GM13976 (cell line): ENCODE measurements at regions not wholly inside any gene's neighbourhood (a gene's known extent, or its start where the extent isn't known, plus 50 kb on each side); places are given as distances from the start of the nearest gene placed in this dataset.

ENCODE experiments used
- DNase-seq: peaks from one replicate; pipeline ENCODE4 v3.0.0; 2012; ENCODE audit warnings: low spot score
- in situ Hi-C: fragments of 300-500 bp; cut with MboI; formaldehyde crosslinking; loops from one replicate; pipeline ENCODE4 v1.12.0; 2022; ENCODE audit warnings: low sequenced_read_pairs, mixed read lengths, inconsistent platforms; ENCODE audit not compliant: unreplicated experiment
- TF ChIP-seq, protein P1 (sequence below): IDR thresholded peaks from 2 replicates; pipeline ENCODE4 v1.5.1; 2012; ENCODE audit warnings: borderline replicate concordance, mild to moderate bottlenecking; ENCODE audit not compliant: insufficient read depth; ENCODE audit errors: extremely low read depth, missing control alignments, control extremely low read depth

DNA sequence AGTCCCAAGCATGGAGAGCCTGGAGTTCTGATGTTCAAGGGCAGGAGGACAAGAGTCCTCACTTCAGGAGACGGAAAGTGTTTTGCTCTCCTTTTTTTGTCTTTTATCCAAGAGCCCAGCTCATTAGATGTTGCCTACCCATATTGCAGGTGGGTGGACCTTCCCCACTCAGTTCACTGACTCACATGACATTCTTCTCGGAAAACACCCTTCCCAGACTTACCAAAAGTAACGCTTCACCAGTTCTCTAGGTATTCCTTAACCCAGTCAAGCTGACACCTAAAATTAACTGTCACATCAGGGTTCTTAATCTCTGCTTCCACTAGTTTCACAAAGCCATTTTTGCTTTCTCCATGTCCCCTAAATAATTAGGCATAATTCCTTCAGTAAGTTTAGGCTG lies 2215.4 kb upstream of the PCDH20 start:
- DNase-seq: no peak
- in situ Hi-C loops: no loop called here
- TF ChIP-seq, protein P1, sequence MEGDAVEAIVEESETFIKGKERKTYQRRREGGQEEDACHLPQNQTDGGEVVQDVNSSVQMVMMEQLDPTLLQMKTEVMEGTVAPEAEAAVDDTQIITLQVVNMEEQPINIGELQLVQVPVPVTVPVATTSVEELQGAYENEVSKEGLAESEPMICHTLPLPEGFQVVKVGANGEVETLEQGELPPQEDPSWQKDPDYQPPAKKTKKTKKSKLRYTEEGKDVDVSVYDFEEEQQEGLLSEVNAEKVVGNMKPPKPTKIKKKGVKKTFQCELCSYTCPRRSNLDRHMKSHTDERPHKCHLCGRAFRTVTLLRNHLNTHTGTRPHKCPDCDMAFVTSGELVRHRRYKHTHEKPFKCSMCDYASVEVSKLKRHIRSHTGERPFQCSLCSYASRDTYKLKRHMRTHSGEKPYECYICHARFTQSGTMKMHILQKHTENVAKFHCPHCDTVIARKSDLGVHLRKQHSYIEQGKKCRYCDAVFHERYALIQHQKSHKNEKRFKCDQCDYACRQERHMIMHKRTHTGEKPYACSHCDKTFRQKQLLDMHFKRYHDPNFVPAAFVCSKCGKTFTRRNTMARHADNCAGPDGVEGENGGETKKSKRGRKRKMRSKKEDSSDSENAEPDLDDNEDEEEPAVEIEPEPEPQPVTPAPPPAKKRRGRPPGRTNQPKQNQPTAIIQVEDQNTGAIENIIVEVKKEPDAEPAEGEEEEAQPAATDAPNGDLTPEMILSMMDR: no peak

DNA sequence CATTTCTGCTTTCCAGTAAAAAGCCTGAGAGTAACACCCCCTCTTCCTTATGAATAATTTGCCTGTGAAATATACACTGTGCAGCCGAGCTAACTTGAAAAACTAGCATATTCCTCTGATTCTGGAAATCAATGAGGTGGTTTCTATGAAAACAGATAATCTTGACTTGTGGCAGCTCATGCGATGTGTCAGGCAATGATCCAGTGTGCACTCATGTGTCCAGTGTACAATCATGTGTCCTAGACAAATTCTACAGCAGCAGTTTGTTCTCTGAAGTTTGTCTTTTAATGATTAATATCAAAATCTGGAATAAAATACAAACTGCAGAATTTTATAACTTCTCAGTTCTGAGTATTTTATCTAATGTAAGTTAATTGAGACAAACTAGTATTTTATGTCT lies 2213.9 kb upstream of the PCDH20 start:
- in situ Hi-C loops: no loop called here
- TF ChIP-seq, protein P1: no peak
- DNase-seq: no peak

GRCh38 chr13:63628310-63628709 lies 2212.7 kb upstream of the PCDH20 start:
- TF ChIP-seq, protein P1: no peak
- DNase-seq: no peak
- in situ Hi-C loops: no loop called here

- TF ChIP-seq, protein P1: no peak
- DNase-seq: no peak
- in situ Hi-C loops: no loop called here
These were observed 2210.2 kb upstream of the PCDH20 start for GRCh38 chr13:63625869-63626268.

DNA sequence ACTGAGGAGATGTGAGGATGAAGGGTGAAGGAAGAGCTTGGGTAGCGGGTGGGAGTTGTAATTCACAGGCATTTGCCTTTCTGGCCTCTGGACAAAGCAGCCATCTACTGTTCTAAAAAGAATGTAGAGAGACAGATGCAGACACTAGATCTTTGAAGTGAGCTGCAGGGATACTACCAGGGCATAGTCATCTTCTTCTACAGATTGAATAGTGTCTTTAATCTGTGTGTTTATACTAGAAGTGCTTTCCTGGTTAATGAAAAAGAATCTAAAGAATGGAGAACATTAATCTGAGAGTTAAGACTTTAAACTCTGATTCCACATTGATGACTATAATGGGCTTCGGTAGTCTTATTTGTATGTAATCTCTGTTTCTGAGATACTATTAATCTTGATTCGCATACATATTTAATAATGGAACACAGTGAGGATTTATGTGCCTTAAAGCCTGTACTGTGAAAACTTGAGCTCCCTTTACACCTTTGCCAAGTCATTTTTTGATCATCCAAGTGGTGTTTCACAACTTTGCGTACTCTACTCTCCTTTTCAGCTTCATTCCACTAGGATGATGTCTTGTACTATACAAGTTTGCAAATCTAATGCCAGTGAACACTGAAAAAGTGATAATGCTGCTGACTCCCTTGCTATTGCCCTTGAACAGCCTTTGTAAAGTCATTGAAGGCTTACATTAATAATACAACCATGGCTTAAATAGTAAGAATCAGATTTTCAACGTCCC lies 2199.4 kb upstream of the PCDH20 start:
- no peak for DNase-seq
- TF ChIP-seq, protein P1: no peak
- in situ Hi-C loops: no loop called here

DNA sequence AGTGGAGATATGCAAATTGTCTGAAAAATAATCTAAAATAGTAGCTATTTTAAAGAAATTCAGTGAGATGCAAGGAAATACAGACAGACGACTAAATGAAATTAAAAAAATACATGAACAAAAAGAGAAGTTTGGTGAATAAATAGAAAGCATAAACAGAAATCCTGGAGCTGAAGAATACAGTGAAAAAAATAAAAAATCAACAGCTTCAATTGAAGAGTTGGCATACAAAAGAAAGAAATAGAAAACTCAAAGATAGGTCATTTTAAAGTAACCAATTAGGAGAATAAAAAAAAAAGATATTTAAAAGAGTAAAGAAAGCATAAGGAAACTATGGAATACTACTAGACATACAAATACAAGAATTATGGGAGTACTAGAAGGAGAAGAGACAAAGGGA lies 2191.5 kb upstream of the PCDH20 start:
- in situ Hi-C loops: no loop called here
- TF ChIP-seq, protein P1: no peak

More for the DNA sequence above, 2191.5 kb upstream of the PCDH20 start:
- no peak for DNase-seq
